ENCODE measurements at regions not wholly inside any gene's neighbourhood (a gene's known extent, or its start where the extent isn't known, plus 50 kb on each side); places are given as distances from the start of the nearest gene placed in this dataset.

GRCh38 chr16:50436271-50436670 is 67.5 kb upstream of the BRD7 start:
- ATAC-seq, result no peak
- Histone ChIP-seq H3K27ac (no peak overlapping the region), H3K9me3 (no peaks in the 10 kb centered on the region), H3K4me3 (no peak overlapping the region), H3K27me3 (ENCODE audit: insufficient read depth in 3 of 3, low read length in 2 of 3) (no peaks in the 10 kb centered on the region), H3K36me3 (ENCODE audit: insufficient read depth in 1 of 2, low read depth in 1 of 2) (no peaks in the 10 kb centered on the region), H3K4me1 (no peaks in the 10 kb centered on the region)
- intact Hi-C loops (cut with DNase I), result no loop called here
- DNase-seq, result no peak
- 79 to 89% (median 87%) methylated on average over 3 of the region's 3 CpGs for WGBS, 3 donors
- TF ChIP-seq CTCF (IDR thresholded peaks at IDR 0.05), result no peak

- no peak for TF ChIP-seq CTCF (IDR thresholded peaks at IDR 0.05)
- no peak for DNase-seq
- Histone ChIP-seq H3K4me1 (no peaks in the 10 kb centered on the region), H3K27me3 (ENCODE audit: insufficient read depth in 3 of 3, low read length in 2 of 3) (peaks cover 0 to 3% (median 0%) of the 10 kb centered on the region in 3 donors), H3K27ac (no peak overlapping the region), H3K9me3 (no peaks in the 10 kb centered on the region), H3K4me3 (no peak overlapping the region), H3K36me3 (ENCODE audit: insufficient read depth in 1 of 2, low read depth in 1 of 2) (no peaks in the 10 kb centered on the region)
- intact Hi-C loops (cut with DNase I), result no loop called here
- no peak for ATAC-seq
- 71 to 87% (median 81%) methylated on average over 7 of the region's 7 CpGs for WGBS, 3 donors
Observed at GRCh38 chr16:50434872-50435478, 66.2 kb upstream of the BRD7 start.

GRCh38 chr16:50430076-50430475 is 61.3 kb upstream of the BRD7 start:
- Histone ChIP-seq H3K27me3 (ENCODE audit: insufficient read depth in 3 of 3, low read length in 2 of 3) (peaks cover 0 to 6% (median 0%) of the 10 kb centered on the region in 3 donors), H3K36me3 (ENCODE audit: insufficient read depth in 1 of 2, low read depth in 1 of 2) (no peaks in the 10 kb centered on the region), H3K4me1 (no peaks in the 10 kb centered on the region), H3K27ac (no peak overlapping the region), H3K4me3 (no peak overlapping the region), H3K9me3 (no peaks in the 10 kb centered on the region)
- intact Hi-C loops (cut with DNase I), result no loop called here
- 69 to 81% (median 78%) methylated on average over 3 of the region's 3 CpGs for WGBS, 3 donors
- TF ChIP-seq CTCF (IDR thresholded peaks at IDR 0.05), result no peak
- no peak for DNase-seq
- ATAC-seq, result no peak

- H3K27ac ChIP-seq, result no peak overlapping the region
- peaks cover 0 to 6% (median 4%) of the 10 kb centered on the region in 3 donors for H3K27me3 ChIP-seq (ENCODE audit: insufficient read depth in 3 of 3, low read length in 2 of 3)
Observed at GRCh38 chr16:50428742-50429141, 60.0 kb upstream of the BRD7 start.

More at GRCh38 chr16:50428742-50429141, 60.0 kb upstream of the BRD7 start:
- no peaks in the 10 kb centered on the region for H3K4me1 ChIP-seq
- H3K4me3 ChIP-seq, result no peak overlapping the region
- no peak for DNase-seq
- no peak for ATAC-seq
- H3K9me3 ChIP-seq, result no peaks in the 10 kb centered on the region
- TF ChIP-seq CTCF (IDR thresholded peaks at IDR 0.05), result no peak
- intact Hi-C loops (cut with DNase I), result no loop called here
- no peaks in the 10 kb centered on the region for H3K36me3 ChIP-seq (ENCODE audit: insufficient read depth in 1 of 2, low read depth in 1 of 2)

Measured in psoas muscle (tissue), 7 donors.